Fibroblast of villous mesenchyme (primary cell): ENCODE measurements at regions not wholly inside any gene's neighbourhood (a gene's known extent, or its start where the extent isn't known, plus 50 kb on each side); places are given as distances from the start of the nearest gene placed in this dataset.

Experiments
- DNase-seq: peaks from one replicate; pipeline ENCODE4 v3.0.0-alpha.2; 2010; ENCODE audit warnings: low read depth
- H3K4me3 ChIP-seq: 2 replicates; pipeline ENCODE4 v1.5.1; 2011; ENCODE audit warnings: low read depth, mild to moderate bottlenecking, low read length
- CTCF ChIP-seq: IDR thresholded peaks from 2 replicates; pipeline ENCODE4 v1.5.1; 2012; ENCODE audit warnings: low read depth, mild to moderate bottlenecking, low read length; ENCODE audit not compliant: insufficient read depth

GRCh38 chr4:14221176-14221575 is 593.7 kb upstream of the BOD1L1 start:
- DNase-seq, result no peak
- no peak overlapping the region for H3K4me3 ChIP-seq
- TF ChIP-seq CTCF, result no peak

- no peak for TF ChIP-seq CTCF
- no peak overlapping the region for H3K4me3 ChIP-seq
- no peak for DNase-seq
Measured at GRCh38 chr4:14222377-14223029, 595.0 kb upstream of the BOD1L1 start.

- DNase-seq, result no peak
- TF ChIP-seq CTCF, result no peak
- H3K4me3 ChIP-seq, result no peak overlapping the region
Measured at GRCh38 chr4:14223461-14223860, 595.9 kb upstream of the BOD1L1 start.

GRCh38 chr4:14225688-14226207 is 598.2 kb upstream of the BOD1L1 start:
- no peak overlapping the region for H3K4me3 ChIP-seq
- no peak for DNase-seq
- TF ChIP-seq CTCF, result no peak

GRCh38 chr4:14233126-14233525 is 605.6 kb upstream of the BOD1L1 start:
- no peak for TF ChIP-seq CTCF
- H3K4me3 ChIP-seq, result no peak overlapping the region
- no peak for DNase-seq

GRCh38 chr4:14234307-14234706 is 606.8 kb upstream of the BOD1L1 start:
- TF ChIP-seq CTCF, result no peak
- H3K4me3 ChIP-seq, result no peak overlapping the region
- no peak for DNase-seq

GRCh38 chr4:14236359-14236758 is 608.8 kb upstream of the BOD1L1 start:
- no peak overlapping the region for H3K4me3 ChIP-seq
- no peak for DNase-seq
- no peak for TF ChIP-seq CTCF
